RWPE2 (cell line): ENCODE measurements at regions not wholly inside any gene's neighbourhood (a gene's known extent, or its start where the extent isn't known, plus 50 kb on each side); places are given as distances from the start of the nearest gene placed in this dataset.

Experiments used
- ATAC-seq: fragments of 200-7000 bp; cut with Tn5 transposase; 3 replicates; pipeline ENCODE4 v1.9.1; 2021; ENCODE audit warnings: low read depth
- DNase-seq: peaks from one replicate; pipeline ENCODE4 v3.0.0-alpha.2; 2020; ENCODE audit warnings: low spot score
- H3K27ac ChIP-seq: fragments of 450-650 bp; 2 replicates; pipeline ENCODE4 v1.5.1; 2017; ENCODE audit warnings: mild to moderate bottlenecking; ENCODE audit not compliant: poor library complexity, severe bottlenecking
- H3K27me3 ChIP-seq: fragments of 250-450 bp; sonication (Bioruptor Pico); 2 replicates; pipeline ENCODE4 v1.5.1; 2021; ENCODE audit warnings: mild to moderate bottlenecking, moderate library complexity; ENCODE audit not compliant: insufficient read depth, poor library complexity, severe bottlenecking
- H3K36me3 ChIP-seq: fragments of 250-450 bp; sonication (Bioruptor Pico); 2 replicates; pipeline ENCODE4 v1.5.1; 2020; ENCODE audit warnings: low read depth, mild to moderate bottlenecking, moderate library complexity
- H3K4me1 ChIP-seq: fragments of 250-450 bp; sonication (Bioruptor Pico); 2 replicates; pipeline ENCODE4 v1.5.1; 2021; ENCODE audit warnings: mild to moderate bottlenecking, moderate library complexity; ENCODE audit not compliant: insufficient read depth, poor library complexity, severe bottlenecking
- H3K4me3 ChIP-seq: fragments of 250-450 bp; sonication (Bioruptor Pico); 2 replicates; pipeline ENCODE4 v1.5.1; 2021; ENCODE audit warnings: mild to moderate bottlenecking, moderate library complexity; ENCODE audit not compliant: severe bottlenecking
- H3K9me3 ChIP-seq: fragments of 250-450 bp; sonication (Bioruptor Pico); 2 replicates; pipeline ENCODE4 v1.5.1; 2021; ENCODE audit warnings: mild to moderate bottlenecking, moderate library complexity; ENCODE audit not compliant: severe bottlenecking
- CTCF ChIP-seq: fragments of 450-650 bp; IDR thresholded peaks from one replicate; pipeline ENCODE4 v1.5.1; 2017; ENCODE audit warnings: mild to moderate bottlenecking, moderate library complexity; ENCODE audit not compliant: poor library complexity, severe bottlenecking

GRCh38 chr9:118991366-118992285 lies 377.6 kb downstream of the BRINP1 start:
- Histone ChIP-seq H3K4me1 (peaks cover 11% of the 10 kb centered on the region), H3K9me3 (no peaks in the 10 kb centered on the region), H3K4me3 (no peak overlapping the region), H3K27me3 (no peaks in the 10 kb centered on the region), H3K27ac (no peak overlapping the region), H3K36me3 (no peaks in the 10 kb centered on the region)
- no peak; the same call in 2 of the 3 replicates for ATAC-seq
- TF ChIP-seq CTCF, result no peak
- no peak for DNase-seq

- H3K27me3 ChIP-seq, result no peaks in the 10 kb centered on the region
- no peak for TF ChIP-seq CTCF
- H3K36me3 ChIP-seq, result no peaks in the 10 kb centered on the region
- H3K4me1 ChIP-seq, result peaks cover 11% of the 10 kb centered on the region
- H3K4me3 ChIP-seq, result no peak overlapping the region
- DNase-seq, result no peak
- H3K27ac ChIP-seq, result no peak overlapping the region
- peak; percentile 81 for ATAC-seq
- H3K9me3 ChIP-seq, result no peaks in the 10 kb centered on the region
These were observed 376.1 kb downstream of the BRINP1 start for GRCh38 chr9:118992813-118993794.

- H3K9me3 ChIP-seq, result no peaks in the 10 kb centered on the region
- no peak for TF ChIP-seq CTCF
- no peaks in the 10 kb centered on the region for H3K27me3 ChIP-seq
- no peaks in the 10 kb centered on the region for H3K36me3 ChIP-seq
- H3K27ac ChIP-seq, result no peak overlapping the region
- no peak for DNase-seq
- peaks cover 11% of the 10 kb centered on the region for H3K4me1 ChIP-seq
- H3K4me3 ChIP-seq, result no peak overlapping the region
- no peak for ATAC-seq
These were observed 375.3 kb downstream of the BRINP1 start for GRCh38 chr9:118993965-118994364.

GRCh38 chr9:119002491-119002890 lies 366.7 kb downstream of the BRINP1 start:
- Histone ChIP-seq H3K9me3 (no peaks in the 10 kb centered on the region), H3K27me3 (no peaks in the 10 kb centered on the region), H3K4me1 (peaks cover 18% of the 10 kb centered on the region), H3K36me3 (no peaks in the 10 kb centered on the region), H3K4me3 (no peak overlapping the region), H3K27ac (no peak overlapping the region)
- no peak for DNase-seq
- no peak for TF ChIP-seq CTCF
- no peak for ATAC-seq
